ENCODE measurements at regions not wholly inside any gene's neighbourhood (a gene's known extent, or its start where the extent isn't known, plus 50 kb on each side); places are given as distances from the start of the nearest gene placed in this dataset.

DNA sequence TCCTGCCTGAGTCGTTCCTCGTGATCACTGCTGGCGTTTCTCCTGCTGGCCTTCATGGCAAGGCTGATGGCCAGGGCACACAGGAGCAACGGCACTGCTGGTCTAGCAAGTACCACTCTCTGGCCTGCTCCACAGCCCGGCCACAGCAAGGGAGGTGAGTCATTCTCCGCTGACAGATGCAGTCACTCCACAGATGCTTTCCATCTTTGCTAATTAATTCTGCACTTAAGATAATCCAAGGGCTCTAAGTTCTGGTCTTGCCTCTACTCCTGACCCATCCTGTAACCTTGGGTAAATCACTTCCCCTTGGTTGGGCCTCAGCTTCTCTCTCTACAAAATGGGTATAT is 244.4 kb downstream of the RPS24 start:
- no peak overlapping the region for H3K4me3 Mint-ChIP-seq (ENCODE audit: unreplicated experiment)
- peaks cover 1% of the 10 kb centered on the region for H3K4me1 Mint-ChIP-seq (ENCODE audit: unreplicated experiment)
- no peak overlapping the region for H3K27ac Mint-ChIP-seq (ENCODE audit: unreplicated experiment)
- no peaks in the 10 kb centered on the region for H3K36me3 Mint-ChIP-seq (ENCODE audit: unreplicated experiment)
- H3K27me3 Mint-ChIP-seq (ENCODE audit: unreplicated experiment): peaks cover 58% of the 10 kb centered on the region
- TF ChIP-seq, protein P1, sequence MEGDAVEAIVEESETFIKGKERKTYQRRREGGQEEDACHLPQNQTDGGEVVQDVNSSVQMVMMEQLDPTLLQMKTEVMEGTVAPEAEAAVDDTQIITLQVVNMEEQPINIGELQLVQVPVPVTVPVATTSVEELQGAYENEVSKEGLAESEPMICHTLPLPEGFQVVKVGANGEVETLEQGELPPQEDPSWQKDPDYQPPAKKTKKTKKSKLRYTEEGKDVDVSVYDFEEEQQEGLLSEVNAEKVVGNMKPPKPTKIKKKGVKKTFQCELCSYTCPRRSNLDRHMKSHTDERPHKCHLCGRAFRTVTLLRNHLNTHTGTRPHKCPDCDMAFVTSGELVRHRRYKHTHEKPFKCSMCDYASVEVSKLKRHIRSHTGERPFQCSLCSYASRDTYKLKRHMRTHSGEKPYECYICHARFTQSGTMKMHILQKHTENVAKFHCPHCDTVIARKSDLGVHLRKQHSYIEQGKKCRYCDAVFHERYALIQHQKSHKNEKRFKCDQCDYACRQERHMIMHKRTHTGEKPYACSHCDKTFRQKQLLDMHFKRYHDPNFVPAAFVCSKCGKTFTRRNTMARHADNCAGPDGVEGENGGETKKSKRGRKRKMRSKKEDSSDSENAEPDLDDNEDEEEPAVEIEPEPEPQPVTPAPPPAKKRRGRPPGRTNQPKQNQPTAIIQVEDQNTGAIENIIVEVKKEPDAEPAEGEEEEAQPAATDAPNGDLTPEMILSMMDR (IDR thresholded peaks at IDR 0.05): no peak
- DNase-seq (ENCODE audit: extremely low spot score, unreplicated experiment): no peak
- H3K9me3 Mint-ChIP-seq (ENCODE audit: unreplicated experiment): no peaks in the 10 kb centered on the region

DNA sequence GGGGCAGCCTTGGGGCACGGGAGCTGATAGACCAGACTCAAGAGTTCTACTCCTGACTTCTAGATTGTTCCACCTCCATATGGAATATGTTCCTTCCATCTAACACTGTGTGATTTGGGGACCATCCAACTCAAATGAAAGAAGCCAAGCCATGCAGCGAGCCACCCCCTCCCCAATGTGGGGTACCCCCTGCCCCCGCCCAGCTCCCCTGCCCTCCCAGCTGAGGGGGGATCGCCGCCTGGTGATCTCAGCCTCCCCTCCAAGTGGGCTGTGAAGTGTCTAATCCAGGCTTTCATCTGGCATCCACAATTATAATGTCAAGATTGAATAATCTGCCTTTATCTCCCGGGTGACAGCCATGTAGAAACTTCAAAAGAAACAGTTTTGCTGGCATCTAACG is 246.1 kb downstream of the RPS24 start:
- no peak for DNase-seq (ENCODE audit: extremely low spot score, unreplicated experiment)
- Mint-ChIP-seq H3K27ac (ENCODE audit: unreplicated experiment) (no peak overlapping the region), H3K9me3 (ENCODE audit: unreplicated experiment) (no peaks in the 10 kb centered on the region), H3K27me3 (ENCODE audit: unreplicated experiment) (peaks cover 53% of the 10 kb centered on the region), H3K36me3 (ENCODE audit: unreplicated experiment) (no peaks in the 10 kb centered on the region), H3K4me1 (ENCODE audit: unreplicated experiment) (peaks cover 3% of the 10 kb centered on the region), H3K4me3 (ENCODE audit: unreplicated experiment) (no peak overlapping the region)
- TF ChIP-seq, protein P1 (IDR thresholded peaks at IDR 0.05): no peak

DNA sequence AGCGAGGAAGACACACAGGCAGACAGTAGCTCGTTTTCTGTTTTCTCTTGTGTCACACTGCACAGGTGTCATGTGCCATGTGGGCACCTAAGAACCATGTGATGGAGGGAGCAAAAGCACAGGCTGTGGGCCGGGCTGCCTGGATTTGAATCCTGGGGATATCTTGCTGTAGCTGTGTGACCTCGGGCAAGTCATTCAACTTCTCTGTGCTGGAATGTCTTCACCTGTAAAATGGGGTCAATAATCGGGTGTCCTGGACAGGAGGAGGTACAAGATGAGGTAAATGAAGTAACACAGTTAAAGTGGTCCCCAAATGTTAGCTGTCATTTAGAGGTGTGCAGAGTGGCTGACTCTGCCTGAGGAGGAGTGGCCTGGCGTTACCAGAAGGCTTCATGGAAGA is 246.9 kb downstream of the RPS24 start:
- no peak for DNase-seq (ENCODE audit: extremely low spot score, unreplicated experiment)

DNA sequence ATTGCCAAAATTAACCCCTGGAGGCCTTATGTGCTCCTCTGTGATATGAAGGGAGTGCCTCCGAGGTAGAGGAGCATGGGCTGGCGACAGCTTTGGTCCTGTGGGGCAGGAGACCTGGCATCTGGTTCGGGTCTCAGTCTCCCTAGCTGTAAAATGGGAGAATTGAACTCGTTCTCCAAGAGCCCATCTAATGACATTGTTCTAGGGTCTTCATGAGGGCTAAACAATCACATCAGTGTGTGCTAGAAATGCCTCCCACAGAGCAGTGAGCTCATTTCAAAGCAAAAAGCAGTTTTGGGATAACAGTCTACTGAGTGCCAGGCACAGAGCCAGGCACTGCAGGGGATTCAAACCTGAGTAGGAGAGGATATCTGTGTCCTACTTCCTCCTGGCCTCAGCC is 248.0 kb downstream of the RPS24 start:
- peaks cover 48% of the 10 kb centered on the region for H3K27me3 Mint-ChIP-seq (ENCODE audit: unreplicated experiment)
- H3K27ac Mint-ChIP-seq (ENCODE audit: unreplicated experiment): no peak overlapping the region
- TF ChIP-seq, protein P1 (IDR thresholded peaks at IDR 0.05): no peak
- H3K36me3 Mint-ChIP-seq (ENCODE audit: unreplicated experiment): no peaks in the 10 kb centered on the region
- DNase-seq (ENCODE audit: extremely low spot score, unreplicated experiment): no peak
- no peaks in the 10 kb centered on the region for H3K9me3 Mint-ChIP-seq (ENCODE audit: unreplicated experiment)
- H3K4me1 Mint-ChIP-seq (ENCODE audit: unreplicated experiment): peaks cover 3% of the 10 kb centered on the region
- no peak overlapping the region for H3K4me3 Mint-ChIP-seq (ENCODE audit: unreplicated experiment)

More for the DNA sequence above, 246.9 kb downstream of the RPS24 start:
- Mint-ChIP-seq H3K36me3 (ENCODE audit: unreplicated experiment) (no peaks in the 10 kb centered on the region), H3K9me3 (ENCODE audit: unreplicated experiment) (no peaks in the 10 kb centered on the region), H3K4me3 (ENCODE audit: unreplicated experiment) (no peak overlapping the region), H3K4me1 (ENCODE audit: unreplicated experiment) (peaks cover 3% of the 10 kb centered on the region), H3K27ac (ENCODE audit: unreplicated experiment) (no peak overlapping the region), H3K27me3 (ENCODE audit: unreplicated experiment) (peaks cover 53% of the 10 kb centered on the region)
- TF ChIP-seq, protein P1 (IDR thresholded peaks at IDR 0.05): no peak

DNA sequence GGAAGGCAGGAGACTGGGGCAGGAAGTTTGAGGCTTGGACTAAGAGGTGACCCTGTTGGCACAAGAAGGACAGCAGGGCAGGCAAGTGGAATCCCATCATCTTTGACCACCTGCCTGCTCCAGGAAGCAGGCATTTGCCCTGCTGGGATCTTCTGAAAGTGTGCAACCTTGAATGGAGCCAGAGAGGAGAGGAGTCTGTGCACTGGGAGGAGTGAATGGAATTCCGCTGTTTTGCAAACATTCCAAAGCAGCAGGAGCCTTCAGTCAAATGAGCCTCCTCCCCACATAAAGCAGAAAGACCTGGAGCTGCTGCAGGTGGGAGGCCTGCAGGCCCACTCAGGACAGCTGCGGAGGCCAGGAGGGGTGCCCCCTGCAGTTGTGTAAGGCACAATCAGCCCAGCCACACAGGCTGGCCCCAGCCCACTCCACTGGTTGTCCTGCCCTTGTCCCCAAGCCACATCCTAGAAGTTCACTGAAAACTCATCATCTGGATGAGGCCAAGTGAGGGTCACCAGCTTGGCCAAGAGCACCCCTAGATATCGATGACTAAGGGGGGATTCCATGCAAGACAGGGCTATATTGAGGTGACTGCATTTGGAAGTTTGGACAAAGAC is 249.5 kb downstream of the RPS24 start:
- Mint-ChIP-seq H3K36me3 (ENCODE audit: unreplicated experiment) (no peaks in the 10 kb centered on the region), H3K27me3 (ENCODE audit: unreplicated experiment) (peaks cover 53% of the 10 kb centered on the region), H3K9me3 (ENCODE audit: unreplicated experiment) (no peaks in the 10 kb centered on the region), H3K4me1 (ENCODE audit: unreplicated experiment) (peaks cover 3% of the 10 kb centered on the region), H3K4me3 (ENCODE audit: unreplicated experiment) (no peak overlapping the region), H3K27ac (ENCODE audit: unreplicated experiment) (no peak overlapping the region)
- DNase-seq (ENCODE audit: extremely low spot score, unreplicated experiment): no peak
- TF ChIP-seq, protein P1 (IDR thresholded peaks at IDR 0.05): no peak
